ENCODE measurements at regions not wholly inside any gene's neighbourhood (a gene's known extent, or its start where the extent isn't known, plus 50 kb on each side); places are given as distances from the start of the nearest gene placed in this dataset.

DNA sequence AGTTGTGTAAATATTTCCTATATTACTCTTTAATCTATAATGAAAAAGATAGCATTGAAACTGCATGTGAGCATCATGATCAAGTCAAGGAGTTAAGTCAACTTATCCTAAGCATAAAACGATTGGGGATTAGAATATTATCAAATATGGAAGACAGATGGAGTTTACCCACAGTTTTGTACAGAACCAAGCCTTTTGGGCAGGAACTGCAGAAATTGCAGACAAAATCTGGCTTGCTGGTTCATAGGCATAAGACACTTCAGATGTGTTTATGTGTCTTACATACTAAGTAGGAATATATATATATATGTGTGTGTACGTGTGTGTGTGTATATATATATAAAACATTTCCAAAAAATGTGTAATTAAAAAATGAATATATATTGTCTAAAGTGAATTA is 375.4 kb upstream of the TPK1 start:
- Mint-ChIP-seq H3K9me3 (peaks cover 84% of the 10 kb centered on the region), H3K4me3 (no peak overlapping the region), H3K27ac (no peak overlapping the region), H3K27me3 (ENCODE audit: insufficient read depth, low read depth, poor library complexity) (no peaks in the 10 kb centered on the region), H3K36me3 (ENCODE audit: low read depth) (peaks cover 17% of the 10 kb centered on the region; the same call in 2 of the 3 replicates), H3K4me1 (no peaks in the 10 kb centered on the region)
- Histone ChIP-seq H3K79me2 (replicated peaks; ENCODE audit: insufficient read depth) (no peaks in the 10 kb centered on the region), H3K4me2 (no peak overlapping the region), H3K9me2 (ENCODE audit: insufficient read depth) (no peaks in the 10 kb centered on the region), H4K20me1 (replicated peaks; ENCODE audit: insufficient read depth) (no peaks in the 10 kb centered on the region), H3K27ac (ENCODE audit: low read depth) (no peak overlapping the region), H3K4me3 (no peak overlapping the region), H3K27me3 (ENCODE audit: insufficient read depth) (no peaks in the 10 kb centered on the region), H3K36me3 (ENCODE audit: insufficient read depth) (no peaks in the 10 kb centered on the region), H2AFZ (no peak overlapping the region), H3K4me1 (ENCODE audit: insufficient read depth) (no peaks in the 10 kb centered on the region), H3F3A (replicated peaks; ENCODE audit: low read depth) (no peaks in the 10 kb centered on the region)
- ATAC-seq (no peak), DNase-seq (ENCODE audit: low spot score) (no peak)
- TF ChIP-seq, protein P1, sequence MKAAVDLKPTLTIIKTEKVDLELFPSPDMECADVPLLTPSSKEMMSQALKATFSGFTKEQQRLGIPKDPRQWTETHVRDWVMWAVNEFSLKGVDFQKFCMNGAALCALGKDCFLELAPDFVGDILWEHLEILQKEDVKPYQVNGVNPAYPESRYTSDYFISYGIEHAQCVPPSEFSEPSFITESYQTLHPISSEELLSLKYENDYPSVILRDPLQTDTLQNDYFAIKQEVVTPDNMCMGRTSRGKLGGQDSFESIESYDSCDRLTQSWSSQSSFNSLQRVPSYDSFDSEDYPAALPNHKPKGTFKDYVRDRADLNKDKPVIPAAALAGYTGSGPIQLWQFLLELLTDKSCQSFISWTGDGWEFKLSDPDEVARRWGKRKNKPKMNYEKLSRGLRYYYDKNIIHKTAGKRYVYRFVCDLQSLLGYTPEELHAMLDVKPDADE (IDR thresholded peaks at IDR 0.05): no peak
- TF ChIP-seq ZNF114 (CRISPR knock-in tag; IDR thresholded peaks at IDR 0.05) (no peak), POLR2AphosphoS5 (IDR thresholded peaks at IDR 0.05; ENCODE audit: low read depth) (no peak)

DNA sequence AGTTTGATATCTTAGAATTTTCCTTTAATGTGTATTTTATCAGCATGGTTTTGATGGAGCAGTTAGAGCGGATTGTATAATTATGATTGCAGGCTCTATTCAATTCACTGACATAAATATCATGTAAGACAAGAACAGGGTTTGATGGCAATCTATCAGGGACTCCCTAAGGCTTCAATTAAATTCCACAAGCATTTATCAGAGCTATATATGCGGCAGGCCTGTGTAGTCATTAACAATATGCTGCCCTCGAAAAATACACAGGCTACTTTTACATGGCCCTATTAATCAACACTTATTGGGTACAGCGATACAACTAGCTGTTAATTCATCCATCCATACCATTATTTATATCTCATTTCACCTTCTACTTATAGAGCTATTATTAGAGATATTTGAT is 358.1 kb upstream of the TPK1 start:
- no peaks in the 10 kb centered on the region; the same call in 2 of the 3 replicates for H3K36me3 Mint-ChIP-seq (ENCODE audit: low read depth)
- Histone ChIP-seq H3K4me1 (ENCODE audit: insufficient read depth) (no peaks in the 10 kb centered on the region), H3K9me2 (ENCODE audit: insufficient read depth) (no peaks in the 10 kb centered on the region), H3K4me3 (no peak overlapping the region), H3F3A (replicated peaks; ENCODE audit: low read depth) (no peaks in the 10 kb centered on the region), H3K4me2 (no peak overlapping the region), H3K79me2 (replicated peaks; ENCODE audit: insufficient read depth) (no peaks in the 10 kb centered on the region), H3K36me3 (ENCODE audit: insufficient read depth) (peaks cover 6% of the 10 kb centered on the region; the same call in 1 of the 2 replicates), H3K27me3 (ENCODE audit: insufficient read depth) (no peaks in the 10 kb centered on the region), H4K20me1 (replicated peaks; ENCODE audit: insufficient read depth) (no peaks in the 10 kb centered on the region), H2AFZ (no peak overlapping the region), H3K27ac (ENCODE audit: low read depth) (no peak overlapping the region)
- DNase-seq (ENCODE audit: low spot score) (no peak), ATAC-seq (no peak)
- H3K27ac Mint-ChIP-seq: no peak overlapping the region
- H3K27me3 Mint-ChIP-seq (ENCODE audit: insufficient read depth, low read depth, poor library complexity): no peaks in the 10 kb centered on the region
- no peak overlapping the region for H3K4me3 Mint-ChIP-seq
- peaks cover 68% of the 10 kb centered on the region for H3K9me3 Mint-ChIP-seq
- no peak for TF ChIP-seq ZNF114 (CRISPR knock-in tag; IDR thresholded peaks at IDR 0.05)
- no peak for TF ChIP-seq ZNF331 (CRISPR knock-in tag; IDR thresholded peaks at IDR 0.05; ENCODE audit: low read depth)
- TF ChIP-seq JUNB (IDR thresholded peaks at IDR 0.05; ENCODE audit: unreplicated experiment): no peak
- no peak for TF ChIP-seq POLR2AphosphoS5 (IDR thresholded peaks at IDR 0.05; ENCODE audit: low read depth)
- TF ChIP-seq NANOG (IDR thresholded peaks at IDR 0.05; ENCODE audit: borderline replicate concordance): no peak
- TF ChIP-seq, protein P2, sequence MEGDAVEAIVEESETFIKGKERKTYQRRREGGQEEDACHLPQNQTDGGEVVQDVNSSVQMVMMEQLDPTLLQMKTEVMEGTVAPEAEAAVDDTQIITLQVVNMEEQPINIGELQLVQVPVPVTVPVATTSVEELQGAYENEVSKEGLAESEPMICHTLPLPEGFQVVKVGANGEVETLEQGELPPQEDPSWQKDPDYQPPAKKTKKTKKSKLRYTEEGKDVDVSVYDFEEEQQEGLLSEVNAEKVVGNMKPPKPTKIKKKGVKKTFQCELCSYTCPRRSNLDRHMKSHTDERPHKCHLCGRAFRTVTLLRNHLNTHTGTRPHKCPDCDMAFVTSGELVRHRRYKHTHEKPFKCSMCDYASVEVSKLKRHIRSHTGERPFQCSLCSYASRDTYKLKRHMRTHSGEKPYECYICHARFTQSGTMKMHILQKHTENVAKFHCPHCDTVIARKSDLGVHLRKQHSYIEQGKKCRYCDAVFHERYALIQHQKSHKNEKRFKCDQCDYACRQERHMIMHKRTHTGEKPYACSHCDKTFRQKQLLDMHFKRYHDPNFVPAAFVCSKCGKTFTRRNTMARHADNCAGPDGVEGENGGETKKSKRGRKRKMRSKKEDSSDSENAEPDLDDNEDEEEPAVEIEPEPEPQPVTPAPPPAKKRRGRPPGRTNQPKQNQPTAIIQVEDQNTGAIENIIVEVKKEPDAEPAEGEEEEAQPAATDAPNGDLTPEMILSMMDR (conservative IDR thresholded peaks at IDR 0.05; ENCODE audit: low read depth in 2 of 2): no peak
- TF ChIP-seq EZH2 (IDR thresholded peaks at IDR 0.05; ENCODE audit: low read depth, unreplicated experiment): no peak
- TF ChIP-seq STAT1 (IDR thresholded peaks at IDR 0.05; ENCODE audit: unreplicated experiment): no peak
- TF ChIP-seq EZH2phosphoT487 (IDR thresholded peaks at IDR 0.05; ENCODE audit: unreplicated experiment): no peak
- H3K4me1 Mint-ChIP-seq: no peaks in the 10 kb centered on the region

Data from GM23338 (cell line).